Kidney capillary endothelial cell (primary cell): ENCODE measurements at regions not wholly inside any gene's neighbourhood (a gene's known extent, or its start where the extent isn't known, plus 50 kb on each side); places are given as distances from the start of the nearest gene placed in this dataset.

Source experiments
- DNase-seq: peaks from one replicate; pipeline ENCODE4 v3.0.0-alpha.2; 2018; ENCODE audit warnings: low spot score

GRCh38 chr12:114253976-114254778, 151.8 kb downstream of the TBX5 start:
- no peak for DNase-seq

GRCh38 chr12:114248527-114248926, 157.4 kb downstream of the TBX5 start:
- no peak for DNase-seq

GRCh38 chr12:114245555-114245954, 160.4 kb downstream of the TBX5 start:
- no peak for DNase-seq

- DNase-seq = no peak
These were observed 163.9 kb downstream of the TBX5 start for GRCh38 chr12:114241973-114242434.

- DNase-seq = no peak
These were observed 165.7 kb downstream of the TBX5 start for GRCh38 chr12:114240288-114240687.

GRCh38 chr12:114238808-114239207, 167.1 kb downstream of the TBX5 start:
- DNase-seq = no peak

- DNase-seq = no peak
These were observed 168.7 kb downstream of the TBX5 start for GRCh38 chr12:114237230-114237629.

- no peak for DNase-seq
These were observed 173.8 kb downstream of the TBX5 start for GRCh38 chr12:114232187-114232586.

- no peak for DNase-seq
These were observed 176.8 kb downstream of the TBX5 start for GRCh38 chr12:114229150-114229549.

GRCh38 chr12:114226241-114226928, 179.6 kb downstream of the TBX5 start:
- DNase-seq = no peak

- no peak for DNase-seq
These were observed 183.8 kb downstream of the TBX5 start for GRCh38 chr12:114221957-114222630.

- no peak for DNase-seq
These were observed 184.7 kb downstream of the TBX5 start for GRCh38 chr12:114221136-114221833.

GRCh38 chr12:114220311-114220710, 185.6 kb downstream of the TBX5 start:
- DNase-seq = no peak

GRCh38 chr12:114218136-114218535, 187.8 kb downstream of the TBX5 start:
- DNase-seq = no peak

- no peak for DNase-seq
These were observed 190.2 kb downstream of the TBX5 start for GRCh38 chr12:114215746-114216145.

GRCh38 chr12:114213055-114213581, 192.8 kb downstream of the TBX5 start:
- DNase-seq = no peak

GRCh38 chr12:114209861-114210260, 196.1 kb downstream of the TBX5 start:
- DNase-seq = no peak

GRCh38 chr12:114206525-114206924, 199.4 kb downstream of the TBX5 start:
- DNase-seq = no peak

- no peak for DNase-seq
These were observed 204.2 kb downstream of the TBX5 start for GRCh38 chr12:114201794-114202193.

- no peak for DNase-seq
These were observed 211.0 kb downstream of the TBX5 start for GRCh38 chr12:114194956-114195355.

GRCh38 chr12:114194066-114194465, 211.9 kb downstream of the TBX5 start:
- no peak for DNase-seq

- no peak for DNase-seq
These were observed 212.5 kb downstream of the TBX5 start for GRCh38 chr12:114193474-114193873.
